ENCODE measurements at regions not wholly inside any gene's neighbourhood (a gene's known extent, or its start where the extent isn't known, plus 50 kb on each side); places are given as distances from the start of the nearest gene placed in this dataset.

DNA sequence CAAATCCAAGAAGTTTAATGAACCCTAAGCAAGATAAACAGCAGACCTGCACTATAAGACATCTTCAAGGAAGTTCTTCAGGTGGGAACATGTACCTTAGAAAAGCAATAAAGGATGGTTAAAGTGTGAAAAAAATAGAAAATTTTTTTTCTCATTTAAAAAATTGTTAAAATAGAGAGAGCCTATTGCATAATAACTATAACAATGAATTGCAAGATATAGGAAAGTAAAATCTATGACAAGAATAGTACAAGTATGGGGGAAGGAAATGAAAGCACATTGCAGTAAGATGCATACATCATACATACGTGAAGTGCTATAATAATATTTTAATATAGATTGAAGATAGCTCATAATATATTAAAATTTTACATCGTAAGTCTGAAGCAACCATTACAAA, 310.1 kb upstream of the KCNMB2 start:
- TF ChIP-seq, protein P1, sequence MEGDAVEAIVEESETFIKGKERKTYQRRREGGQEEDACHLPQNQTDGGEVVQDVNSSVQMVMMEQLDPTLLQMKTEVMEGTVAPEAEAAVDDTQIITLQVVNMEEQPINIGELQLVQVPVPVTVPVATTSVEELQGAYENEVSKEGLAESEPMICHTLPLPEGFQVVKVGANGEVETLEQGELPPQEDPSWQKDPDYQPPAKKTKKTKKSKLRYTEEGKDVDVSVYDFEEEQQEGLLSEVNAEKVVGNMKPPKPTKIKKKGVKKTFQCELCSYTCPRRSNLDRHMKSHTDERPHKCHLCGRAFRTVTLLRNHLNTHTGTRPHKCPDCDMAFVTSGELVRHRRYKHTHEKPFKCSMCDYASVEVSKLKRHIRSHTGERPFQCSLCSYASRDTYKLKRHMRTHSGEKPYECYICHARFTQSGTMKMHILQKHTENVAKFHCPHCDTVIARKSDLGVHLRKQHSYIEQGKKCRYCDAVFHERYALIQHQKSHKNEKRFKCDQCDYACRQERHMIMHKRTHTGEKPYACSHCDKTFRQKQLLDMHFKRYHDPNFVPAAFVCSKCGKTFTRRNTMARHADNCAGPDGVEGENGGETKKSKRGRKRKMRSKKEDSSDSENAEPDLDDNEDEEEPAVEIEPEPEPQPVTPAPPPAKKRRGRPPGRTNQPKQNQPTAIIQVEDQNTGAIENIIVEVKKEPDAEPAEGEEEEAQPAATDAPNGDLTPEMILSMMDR (IDR thresholded peaks at IDR 0.05; ENCODE audit: control insufficient read depth, insufficient read depth, low read depth, low read length, missing control alignments) = no peak
- no peak for DNase-seq (ENCODE audit: low read depth)
- no peak overlapping the region for H3K4me3 ChIP-seq (ENCODE audit: control insufficient read depth, low read depth, low read length)

DNA sequence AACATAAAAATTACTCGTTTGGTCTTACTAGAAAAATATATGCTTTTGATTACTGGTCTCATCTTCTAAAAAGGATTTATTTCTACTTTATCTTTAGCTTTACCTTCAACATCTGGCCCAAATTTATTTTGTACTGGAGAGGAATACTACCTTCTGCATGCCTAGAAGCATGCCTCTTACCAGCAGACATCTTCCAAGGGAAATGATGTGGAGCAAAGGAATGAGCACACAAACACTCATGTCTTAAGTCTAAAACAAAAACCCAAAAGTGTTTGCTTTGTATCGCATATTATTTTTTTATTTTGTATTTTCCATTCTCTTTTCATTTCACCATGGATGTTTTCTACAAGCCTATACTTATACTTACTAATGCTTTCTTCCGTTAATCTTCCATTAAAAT, 304.6 kb upstream of the KCNMB2 start:
- no peak for DNase-seq (ENCODE audit: low read depth)
- TF ChIP-seq, protein P1 (IDR thresholded peaks at IDR 0.05; ENCODE audit: control insufficient read depth, insufficient read depth, low read depth, low read length, missing control alignments) = no peak
- H3K4me3 ChIP-seq (ENCODE audit: control insufficient read depth, low read depth, low read length) = no peak overlapping the region

DNA sequence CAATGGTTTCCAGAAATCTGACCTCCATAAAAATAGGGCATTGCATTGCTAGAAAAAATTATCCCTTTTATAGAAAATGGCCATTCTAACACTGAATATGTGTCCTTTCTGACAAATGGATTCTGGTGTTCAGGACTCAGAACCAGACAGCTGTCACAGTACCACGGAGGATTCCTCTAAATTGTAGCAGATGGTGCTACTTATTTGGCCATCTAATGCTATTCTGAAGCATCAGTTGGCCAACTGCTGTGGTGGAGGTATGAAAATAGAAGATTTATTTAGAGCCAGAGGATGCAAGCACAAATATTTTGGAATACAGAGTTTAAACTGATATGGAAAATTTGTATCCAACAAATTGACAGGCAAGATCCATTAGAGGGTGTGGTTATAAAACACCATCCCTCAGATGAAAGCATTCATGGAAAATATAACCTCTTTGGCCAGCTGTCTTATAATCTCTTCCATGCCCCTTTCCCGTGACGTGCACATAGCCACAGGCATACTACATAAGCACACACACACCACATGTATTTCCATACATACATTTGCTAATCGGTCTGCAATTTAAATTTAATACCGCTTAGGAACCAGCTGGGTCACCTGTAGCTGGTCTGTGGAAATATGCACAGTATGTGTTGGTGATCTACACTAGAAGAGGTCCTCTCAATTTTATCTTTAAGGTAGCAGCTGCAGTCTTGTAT, 302.7 kb upstream of the KCNMB2 start:
- H3K4me3 ChIP-seq (ENCODE audit: control insufficient read depth, low read depth, low read length) = no peak overlapping the region
- TF ChIP-seq, protein P1 (IDR thresholded peaks at IDR 0.05; ENCODE audit: control insufficient read depth, insufficient read depth, low read depth, low read length, missing control alignments) = no peak
- no peak for DNase-seq (ENCODE audit: low read depth)

DNA sequence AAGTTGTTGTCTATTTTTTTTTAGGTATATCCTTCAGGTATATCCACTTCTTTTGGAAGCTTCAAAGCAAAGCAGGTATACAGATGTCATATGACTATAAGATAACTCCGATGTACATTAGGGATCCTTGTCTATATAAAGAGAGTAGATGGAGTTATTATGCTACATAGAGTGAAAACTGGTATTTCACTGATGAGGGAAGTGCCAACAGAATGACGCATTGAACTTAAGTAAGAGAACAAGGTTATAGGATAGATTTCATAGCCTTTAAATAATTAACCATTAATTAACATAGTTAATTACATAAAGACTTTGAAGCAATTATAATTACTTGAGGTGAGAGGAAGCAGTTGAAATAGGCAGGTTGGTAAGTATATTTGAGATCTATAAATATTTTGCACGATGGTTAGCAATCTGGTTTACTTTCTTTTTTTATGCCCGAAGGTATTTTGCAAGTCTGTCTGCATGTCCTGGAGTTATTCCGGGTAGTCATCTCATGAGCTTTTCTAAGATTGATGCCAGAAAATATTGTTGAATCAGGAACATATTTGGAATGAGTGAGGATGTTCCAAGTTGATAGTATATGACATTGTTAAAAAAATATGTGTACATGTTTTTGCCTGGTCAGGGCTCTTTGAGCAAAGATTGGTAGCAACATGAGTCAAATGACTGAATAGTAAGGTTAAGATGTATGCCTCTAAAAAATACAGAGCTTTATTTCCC, 299.5 kb upstream of the KCNMB2 start:
- H3K4me3 ChIP-seq (ENCODE audit: control insufficient read depth, low read depth, low read length) = no peak overlapping the region
- TF ChIP-seq, protein P1 (IDR thresholded peaks at IDR 0.05; ENCODE audit: control insufficient read depth, insufficient read depth, low read depth, low read length, missing control alignments) = no peak
- peak; percentile 53 for DNase-seq (ENCODE audit: low read depth)

DNA sequence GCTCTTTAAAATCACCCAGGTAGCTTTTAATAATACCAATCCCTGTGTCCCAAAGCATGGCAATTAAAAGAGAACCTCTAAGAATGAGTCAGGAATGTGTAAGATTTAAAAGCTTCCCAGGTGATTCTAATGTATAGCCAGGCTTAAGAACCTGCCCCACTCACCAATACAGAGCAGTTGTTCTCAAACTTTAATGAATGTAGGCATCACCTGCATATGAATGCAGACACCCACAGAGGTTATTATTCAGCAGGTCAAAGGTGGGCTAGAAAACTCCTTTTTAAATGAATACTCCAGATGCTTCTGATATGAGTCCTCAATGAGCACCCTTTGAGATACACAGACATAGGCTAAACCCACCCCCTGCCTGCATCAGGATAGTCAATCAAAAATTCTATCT, 298.1 kb upstream of the KCNMB2 start:
- TF ChIP-seq, protein P1 (IDR thresholded peaks at IDR 0.05; ENCODE audit: control insufficient read depth, insufficient read depth, low read depth, low read length, missing control alignments) = no peak
- no peak for DNase-seq (ENCODE audit: low read depth)
- H3K4me3 ChIP-seq (ENCODE audit: control insufficient read depth, low read depth, low read length) = no peak overlapping the region

DNA sequence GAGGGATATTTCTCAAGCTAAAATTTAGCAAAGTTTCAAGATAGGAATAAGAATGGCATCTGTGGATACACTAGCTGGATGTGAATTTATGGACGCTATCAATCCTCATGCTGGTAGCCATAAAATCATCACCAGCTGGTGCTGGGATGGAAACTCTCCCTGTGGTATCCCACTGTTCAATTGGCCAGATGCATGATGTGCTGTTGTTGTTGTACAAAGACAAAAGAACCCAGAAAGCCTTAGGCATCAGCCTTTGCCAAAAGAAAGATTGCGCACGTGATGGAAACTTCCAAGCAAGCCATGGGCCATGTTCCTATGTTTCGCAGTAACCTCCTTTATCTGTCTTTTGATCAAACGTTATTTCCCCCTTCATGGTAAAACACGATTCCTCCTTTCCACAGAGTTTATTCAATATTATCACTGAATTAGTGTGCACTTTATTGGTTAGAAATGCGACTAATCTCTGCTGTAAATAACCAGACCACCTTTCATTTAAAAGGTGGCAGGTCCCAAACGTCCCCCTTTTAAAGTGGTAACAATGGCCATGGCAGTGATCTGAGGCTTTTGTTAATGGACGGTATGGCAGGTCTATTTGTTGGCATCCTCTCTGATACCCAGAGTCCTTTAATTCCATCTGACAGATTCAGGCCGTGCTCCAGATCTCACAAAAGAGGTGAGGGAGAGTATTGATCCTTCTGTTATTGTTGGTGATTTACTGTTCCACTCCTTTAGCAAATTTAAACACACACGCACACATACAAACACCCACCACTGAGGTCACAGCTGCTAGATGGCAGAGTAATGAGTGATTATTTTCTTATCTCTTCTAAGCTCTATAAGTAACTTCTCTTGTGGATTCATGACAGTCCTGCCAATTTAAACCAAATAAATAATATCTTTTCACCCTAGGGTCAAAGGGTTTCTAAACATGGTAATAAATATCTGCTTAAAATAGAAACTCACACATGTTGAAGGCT, 291.2 kb upstream of the KCNMB2 start:
- no peak for DNase-seq (ENCODE audit: low read depth)
- TF ChIP-seq, protein P1 (IDR thresholded peaks at IDR 0.05; ENCODE audit: control insufficient read depth, insufficient read depth, low read depth, low read length, missing control alignments) = no peak
- H3K4me3 ChIP-seq (ENCODE audit: control insufficient read depth, low read depth, low read length) = no peak overlapping the region
